KMS-11 (cell line): ENCODE measurements at regions not wholly inside any gene's neighbourhood (a gene's known extent, or its start where the extent isn't known, plus 50 kb on each side); places are given as distances from the start of the nearest gene placed in this dataset.

Experiments used
- H2AFZ ChIP-seq: fragments of 200-600 bp; sonication (generic); 2 replicates; pipeline ENCODE4 v1.6.1; 2016; ENCODE audit warnings: antibody characterized with exemption, mixed run types, low read depth
- H3K27ac ChIP-seq: fragments of 200-600 bp; sonication (generic); 2 replicates; pipeline ENCODE4 v1.6.1; 2016; ENCODE audit warnings: mild to moderate bottlenecking, mixed run types
- H3K27me3 ChIP-seq: fragments of 200-600 bp; sonication (generic); 2 replicates; pipeline ENCODE4 v1.6.1; 2017; ENCODE audit warnings: mild to moderate bottlenecking, low read depth, mixed run types, moderate library complexity; ENCODE audit not compliant: insufficient read depth
- H3K36me3 ChIP-seq: fragments of 200-600 bp; sonication (generic); 2 replicates; pipeline ENCODE4 v1.6.1; 2017; ENCODE audit warnings: mild to moderate bottlenecking, mixed run types; ENCODE audit not compliant: insufficient read depth
- H3K4me1 ChIP-seq: fragments of 200-600 bp; sonication (generic); 2 replicates; pipeline ENCODE4 v1.6.1; 2016; ENCODE audit warnings: mild to moderate bottlenecking, low read depth, mixed run types; ENCODE audit not compliant: poor library complexity, severe bottlenecking
- H3K4me2 ChIP-seq: fragments of 200-600 bp; sonication (generic); 2 replicates; pipeline ENCODE4 v1.7.0; 2016; ENCODE audit warnings: mild to moderate bottlenecking, mixed run types
- H3K4me3 ChIP-seq: fragments of 200-600 bp; sonication (generic); IDR thresholded peaks from 2 replicates; pipeline ENCODE4 v1.6.1; 2017; ENCODE audit warnings: low read depth, low read length, mixed read lengths; ENCODE audit not compliant: insufficient read depth
- H3K79me2 ChIP-seq: fragments of 200-600 bp; sonication (generic); 2 replicates; pipeline ENCODE4 v1.6.1; 2016; ENCODE audit warnings: low read depth, mixed run types; ENCODE audit not compliant: insufficient read depth
- H3K9ac ChIP-seq: fragments of 200-600 bp; sonication (generic); 2 replicates; pipeline ENCODE4 v1.6.1; 2016; ENCODE audit warnings: mild to moderate bottlenecking, mixed run types
- H4K20me1 ChIP-seq: fragments of 200-600 bp; sonication (generic); 2 replicates; pipeline ENCODE4 v1.6.1; 2016; ENCODE audit warnings: mild to moderate bottlenecking, mixed run types; ENCODE audit not compliant: insufficient read depth
- CTCF ChIP-seq: fragments of 200-600 bp; sonication (generic); conservative IDR thresholded peaks from 2 replicates; pipeline ENCODE4 v1.6.1; 2017; ENCODE audit warnings: low read depth, mild to moderate bottlenecking, antibody characterized with exemption, low read length, moderate library complexity, mixed read lengths

- Histone ChIP-seq H3K36me3 (no peaks in the 10 kb centered on the region), H3K4me3 (no peak overlapping the region), H2AFZ (no peak overlapping the region), H3K79me2 (no peaks in the 10 kb centered on the region), H3K27ac (no peak overlapping the region), H3K27me3 (no peaks in the 10 kb centered on the region), H4K20me1 (no peaks in the 10 kb centered on the region), H3K4me2 (no peak overlapping the region), H3K9ac (no peak overlapping the region), H3K4me1 (no peaks in the 10 kb centered on the region)
- TF ChIP-seq CTCF, result no peak
Observed at GRCh38 chr5:144958002-144958401, 787.3 kb downstream of the KCTD16 start.

- H3K79me2 ChIP-seq, result no peaks in the 10 kb centered on the region
- no peaks in the 10 kb centered on the region for H3K36me3 ChIP-seq
- H2AFZ ChIP-seq, result no peak overlapping the region
- no peak overlapping the region for H3K27ac ChIP-seq
- no peak overlapping the region for H3K4me3 ChIP-seq
- no peak overlapping the region for H3K9ac ChIP-seq
- TF ChIP-seq CTCF, result no peak
- H3K27me3 ChIP-seq, result no peaks in the 10 kb centered on the region
- no peaks in the 10 kb centered on the region for H3K4me1 ChIP-seq
- no peak overlapping the region for H3K4me2 ChIP-seq
- H4K20me1 ChIP-seq, result no peaks in the 10 kb centered on the region
Observed at GRCh38 chr5:144950996-144951395, 780.3 kb downstream of the KCTD16 start.

GRCh38 chr5:144947023-144947422 lies 776.4 kb downstream of the KCTD16 start:
- Histone ChIP-seq H3K79me2 (no peaks in the 10 kb centered on the region), H3K36me3 (no peaks in the 10 kb centered on the region), H3K4me3 (no peak overlapping the region), H4K20me1 (no peaks in the 10 kb centered on the region), H3K4me2 (no peak overlapping the region), H3K27me3 (no peaks in the 10 kb centered on the region), H3K4me1 (no peaks in the 10 kb centered on the region), H2AFZ (no peak overlapping the region), H3K9ac (no peak overlapping the region), H3K27ac (no peak overlapping the region)
- no peak for TF ChIP-seq CTCF

- no peak overlapping the region for H2AFZ ChIP-seq
- H3K9ac ChIP-seq, result no peak overlapping the region
- no peaks in the 10 kb centered on the region for H3K4me1 ChIP-seq
- no peak overlapping the region for H3K4me3 ChIP-seq
- no peaks in the 10 kb centered on the region for H3K27me3 ChIP-seq
- no peak for TF ChIP-seq CTCF
- H3K79me2 ChIP-seq, result no peaks in the 10 kb centered on the region
- H3K27ac ChIP-seq, result no peak overlapping the region
- no peaks in the 10 kb centered on the region for H4K20me1 ChIP-seq
- no peak overlapping the region for H3K4me2 ChIP-seq
- no peaks in the 10 kb centered on the region for H3K36me3 ChIP-seq
Observed at GRCh38 chr5:144945503-144945902, 774.8 kb downstream of the KCTD16 start.

GRCh38 chr5:144944936-144945335 lies 774.3 kb downstream of the KCTD16 start:
- H3K27me3 ChIP-seq, result no peaks in the 10 kb centered on the region
- H4K20me1 ChIP-seq, result no peaks in the 10 kb centered on the region
- no peak overlapping the region for H2AFZ ChIP-seq
- no peak for TF ChIP-seq CTCF
- H3K4me1 ChIP-seq, result no peaks in the 10 kb centered on the region
- H3K79me2 ChIP-seq, result no peaks in the 10 kb centered on the region
- H3K4me3 ChIP-seq, result no peak overlapping the region
- no peak overlapping the region for H3K27ac ChIP-seq
- no peak overlapping the region for H3K4me2 ChIP-seq
- H3K36me3 ChIP-seq, result no peaks in the 10 kb centered on the region
- H3K9ac ChIP-seq, result no peak overlapping the region
